ENCODE measurements at regions not wholly inside any gene's neighbourhood (a gene's known extent, or its start where the extent isn't known, plus 50 kb on each side); places are given as distances from the start of the nearest gene placed in this dataset.

GRCh38 chrX:20455001-20455400, 188.3 kb upstream of the RPS6KA3 start:
- no peaks in the 10 kb centered on the region for H3K4me1 Mint-ChIP-seq
- Histone ChIP-seq H3K9me3 (ENCODE audit: control insufficient read depth, low read length) (peaks cover 6% of the 10 kb centered on the region), H3K4me3 (ENCODE audit: low read length) (no peak overlapping the region), H3K4me1 (ENCODE audit: control insufficient read depth, insufficient read depth, low read length) (no peaks in the 10 kb centered on the region), H3K36me3 (ENCODE audit: control insufficient read depth, insufficient read depth, low read length) (no peaks in the 10 kb centered on the region), H3K27ac (ENCODE audit: low read depth, low read length) (no peak overlapping the region), H3K9ac (ENCODE audit: extremely low read depth, low read length, poor library complexity, severe bottlenecking) (no peak overlapping the region), H3K27me3 (ENCODE audit: control insufficient read depth, insufficient read depth, low read length, poor library complexity, severe bottlenecking) (no peaks in the 10 kb centered on the region)
- no peak overlapping the region for H3K4me3 Mint-ChIP-seq
- H3K9me3 Mint-ChIP-seq, result peaks cover 56% of the 10 kb centered on the region
- no peak for TF ChIP-seq CTCF (conservative IDR thresholded peaks at IDR 0.05)
- H3K36me3 Mint-ChIP-seq (ENCODE audit: low read depth), result no peaks in the 10 kb centered on the region
- H3K27ac Mint-ChIP-seq, result no peak overlapping the region
- no peak for DNase-seq
- H3K27me3 Mint-ChIP-seq (ENCODE audit: insufficient read depth), result peaks cover 3% of the 10 kb centered on the region
- 98% methylated on average over 3 of the region's 3 CpGs; no CpG with 5 or more reads in 1 of the 2 experiments for WGBS, 2 experiments (ENCODE audit: insufficient coverage in 1 of 2, insufficient read length in 1 of 2)

GRCh38 chrX:20454117-20454516, 187.4 kb upstream of the RPS6KA3 start:
- Mint-ChIP-seq H3K27ac (no peak overlapping the region), H3K27me3 (ENCODE audit: insufficient read depth) (peaks cover 3% of the 10 kb centered on the region)
- no peak overlapping the region for H3K9ac ChIP-seq (ENCODE audit: extremely low read depth, low read length, poor library complexity, severe bottlenecking)

GRCh38 chrX:20452487-20452886, 185.8 kb upstream of the RPS6KA3 start:
- Mint-ChIP-seq H3K27me3 (ENCODE audit: insufficient read depth) (peaks cover 9% of the 10 kb centered on the region), H3K36me3 (ENCODE audit: low read depth) (no peaks in the 10 kb centered on the region), H3K9me3 (peaks cover 57% of the 10 kb centered on the region), H3K4me1 (no peaks in the 10 kb centered on the region), H3K27ac (no peak overlapping the region), H3K4me3 (no peak overlapping the region)
- WGBS, 2 experiments (ENCODE audit: insufficient coverage in 1 of 2, insufficient read length in 1 of 2), result 80 to 87% methylated on average over 1 to 3 of the region's 4 CpGs
- no peak for TF ChIP-seq CTCF (conservative IDR thresholded peaks at IDR 0.05)
- no peak overlapping the region for H3K27ac ChIP-seq (ENCODE audit: low read depth, low read length)
- H3K9ac ChIP-seq (ENCODE audit: extremely low read depth, low read length, poor library complexity, severe bottlenecking), result no peak overlapping the region
- no peaks in the 10 kb centered on the region for H3K27me3 ChIP-seq (ENCODE audit: control insufficient read depth, insufficient read depth, low read length, poor library complexity, severe bottlenecking)
- no peaks in the 10 kb centered on the region for H3K4me1 ChIP-seq (ENCODE audit: control insufficient read depth, insufficient read depth, low read length)
- H3K36me3 ChIP-seq (ENCODE audit: control insufficient read depth, insufficient read depth, low read length), result no peaks in the 10 kb centered on the region
- no peak overlapping the region for H3K4me3 ChIP-seq (ENCODE audit: low read length)
- H3K9me3 ChIP-seq (ENCODE audit: control insufficient read depth, low read length), result peaks cover 6% of the 10 kb centered on the region
- no peak for DNase-seq

More at GRCh38 chrX:20454117-20454516, 187.4 kb upstream of the RPS6KA3 start:
- DNase-seq, result no peak
- no peak overlapping the region for H3K27ac ChIP-seq (ENCODE audit: low read depth, low read length)
- no peak overlapping the region for H3K4me3 ChIP-seq (ENCODE audit: low read length)
- no peaks in the 10 kb centered on the region for H3K27me3 ChIP-seq (ENCODE audit: control insufficient read depth, insufficient read depth, low read length, poor library complexity, severe bottlenecking)
- no peaks in the 10 kb centered on the region for H3K4me1 Mint-ChIP-seq
- no peaks in the 10 kb centered on the region for H3K36me3 ChIP-seq (ENCODE audit: control insufficient read depth, insufficient read depth, low read length)
- whole genome bisulfite sequencing, 2 experiments (ENCODE audit: insufficient coverage in 1 of 2, insufficient read length in 1 of 2), result 82 to 94% methylated on average over 2 to 3 of the region's 3 CpGs
- H3K4me3 Mint-ChIP-seq, result no peak overlapping the region
- no peaks in the 10 kb centered on the region for H3K36me3 Mint-ChIP-seq (ENCODE audit: low read depth)
- peaks cover 6% of the 10 kb centered on the region for H3K9me3 ChIP-seq (ENCODE audit: control insufficient read depth, low read length)
- peaks cover 54% of the 10 kb centered on the region for H3K9me3 Mint-ChIP-seq
- no peaks in the 10 kb centered on the region for H3K4me1 ChIP-seq (ENCODE audit: control insufficient read depth, insufficient read depth, low read length)
- TF ChIP-seq CTCF (conservative IDR thresholded peaks at IDR 0.05), result no peak
